CD14-positive monocyte (primary cell): ENCODE measurements at regions not wholly inside any gene's neighbourhood (a gene's known extent, or its start where the extent isn't known, plus 50 kb on each side); places are given as distances from the start of the nearest gene placed in this dataset.

Experiments used
- DNase-seq, 3 donors: peaks; one replicate each; pipeline ENCODE4 v3.0.0-alpha.2; 2011 to 2022
- H2AFZ ChIP-seq: 2 replicates; pipeline ENCODE4 v1.6.0; 2012; ENCODE audit warnings: mild to moderate bottlenecking, low read depth, low read length, inconsistent platforms; ENCODE audit not compliant: insufficient read depth, poor library complexity, severe bottlenecking
- H3K27ac ChIP-seq, 2 donors: 1 replicate in 1 of 2; 2 replicates in 1 of 2; pipeline ENCODE4 v1.5.1; 2012 to 2013; ENCODE audit warnings: low read length in 2 of 2, control low read depth in 1 of 2, inconsistent platforms in 1 of 2, low read depth in 1 of 2, mild to moderate bottlenecking in 1 of 2
- H3K27me3 ChIP-seq, 2 donors: one replicate each; pipeline versions ENCODE4 v1.6.0 to v1.6.1; 2011 to 2013; ENCODE audit warnings: low read length in 2 of 2; ENCODE audit not compliant: control insufficient read depth in 2 of 2, insufficient read depth in 2 of 2
- H3K36me3 ChIP-seq, 2 donors: replicated peaks in 1 of 2; 1 replicate in 1 of 2; 2 replicates in 1 of 2; pipeline versions ENCODE4 v1.5.1 to v1.6.1; 2012 to 2013; ENCODE audit warnings: low read length in 2 of 2, control low read depth in 1 of 2, inconsistent platforms in 1 of 2, mild to moderate bottlenecking in 1 of 2; ENCODE audit not compliant: insufficient read depth in 2 of 2, control insufficient read depth in 1 of 2
- H3K4me1 ChIP-seq, 2 donors: 1 replicate in 1 of 2; 2 replicates in 1 of 2; pipeline versions ENCODE4 v1.5.1 to v1.6.1; 2012 to 2013; ENCODE audit warnings: low read length in 2 of 2, control low read depth in 1 of 2, inconsistent platforms in 1 of 2, mild to moderate bottlenecking in 1 of 2, moderate library complexity in 1 of 2; ENCODE audit not compliant: insufficient read depth in 2 of 2, control insufficient read depth in 1 of 2
- H3K4me2 ChIP-seq: replicated peaks from 2 replicates; pipeline ENCODE3; 2012; ENCODE audit warnings: low read length, moderate library complexity, mild to moderate bottlenecking; ENCODE audit not compliant: poor library complexity, severe bottlenecking; ENCODE audit errors: extremely low read depth
- H3K4me3 ChIP-seq, 3 experiments: fragments of 200-600 bp in 1 of 3; sonication (generic) in 1 of 3; replicated peaks in 1 of 3; 1 replicate in 2 of 3; 2 replicates in 1 of 3; pipeline ENCODE4 v1.5.1; 2011 to 2013; ENCODE audit warnings: low read length in 3 of 3, mild to moderate bottlenecking in 3 of 3, control low read depth in 2 of 3, low read depth in 2 of 3, inconsistent platforms in 1 of 3, moderate library complexity in 1 of 3
- H3K79me2 ChIP-seq: 2 replicates; pipeline ENCODE4 v1.6.0; 2012; ENCODE audit warnings: mild to moderate bottlenecking, control low read depth, inconsistent platforms, low read length, moderate library complexity; ENCODE audit not compliant: insufficient read depth
- H3K9ac ChIP-seq: 2 replicates; pipeline ENCODE4 v1.6.0; 2017; ENCODE audit warnings: low read length, mild to moderate bottlenecking; ENCODE audit not compliant: insufficient read depth, poor library complexity, severe bottlenecking
- H3K9me3 ChIP-seq, 2 donors: replicated peaks in 1 of 2; 1 replicate in 1 of 2; 2 replicates in 1 of 2; pipeline versions ENCODE4 v1.5.1 to v1.6.1; 2012 to 2013; ENCODE audit warnings: low read length in 2 of 2, control low read depth in 1 of 2; ENCODE audit not compliant: control insufficient read depth in 1 of 2, insufficient read depth in 1 of 2
- H4K20me1 ChIP-seq: 2 replicates; pipeline ENCODE4 v1.6.0; 2012; ENCODE audit warnings: mild to moderate bottlenecking, low read length, control low read depth, moderate library complexity; ENCODE audit not compliant: insufficient read depth
- H3K27ac Mint-ChIP-seq, 7 donors: one replicate each; pipeline ENCODE4 v1.8.0; 2020; ENCODE audit warnings: mild to moderate bottlenecking in 7 of 7, mixed read lengths in 7 of 7, moderate library complexity in 6 of 7, inconsistent platforms in 2 of 7
- H3K27me3 Mint-ChIP-seq, 3 donors: one replicate each; pipeline ENCODE4 v1.8.0; 2021 to 2022; ENCODE audit warnings: low read depth in 3 of 3, mild to moderate bottlenecking in 3 of 3, mixed read lengths in 3 of 3, moderate library complexity in 3 of 3, inconsistent platforms in 1 of 3
- H3K36me3 Mint-ChIP-seq, 2 donors: one replicate each; pipeline ENCODE4 v1.8.0; 2020; ENCODE audit warnings: mixed read lengths in 2 of 2, inconsistent platforms in 1 of 2, mild to moderate bottlenecking in 1 of 2
- H3K4me1 Mint-ChIP-seq: one replicate; pipeline ENCODE4 v1.8.0; 2020; ENCODE audit warnings: mild to moderate bottlenecking, mixed read lengths
- H3K4me3 Mint-ChIP-seq, 2 donors: one replicate each; pipeline ENCODE4 v1.8.0; 2020; ENCODE audit warnings: mild to moderate bottlenecking in 2 of 2, mixed read lengths in 2 of 2, moderate library complexity in 1 of 2
- H3K9me3 Mint-ChIP-seq, 7 donors: one replicate each; pipeline ENCODE4 v1.8.0; 2020 to 2022; ENCODE audit warnings: mixed read lengths in 7 of 7, mild to moderate bottlenecking in 6 of 7, moderate library complexity in 6 of 7, inconsistent platforms in 2 of 7
- WGBS: methylation state at CpG from one replicate; pipeline ENCODE4 v1.1.5; 2013; ENCODE audit warnings: missing lambda C conversion rate; ENCODE audit not compliant: insufficient coverage; 5-methylcytosine and 5-hydroxymethylcytosine counted together
- intact Hi-C, 2 donors: fragments of 100-400 bp; cut with micrococcal nuclease; formaldehyde crosslinking; loops; one replicate each; pipeline versions ENCODE4 v1.15.0 to v1.15.1; 2023
- TF ChIP-seq, protein P1 (sequence below): fragments of 200-600 bp; IDR thresholded peaks from one replicate; pipeline ENCODE4 v1.8.0; 2022; ENCODE audit warnings: antibody characterized with exemption, mild to moderate bottlenecking

DNA sequence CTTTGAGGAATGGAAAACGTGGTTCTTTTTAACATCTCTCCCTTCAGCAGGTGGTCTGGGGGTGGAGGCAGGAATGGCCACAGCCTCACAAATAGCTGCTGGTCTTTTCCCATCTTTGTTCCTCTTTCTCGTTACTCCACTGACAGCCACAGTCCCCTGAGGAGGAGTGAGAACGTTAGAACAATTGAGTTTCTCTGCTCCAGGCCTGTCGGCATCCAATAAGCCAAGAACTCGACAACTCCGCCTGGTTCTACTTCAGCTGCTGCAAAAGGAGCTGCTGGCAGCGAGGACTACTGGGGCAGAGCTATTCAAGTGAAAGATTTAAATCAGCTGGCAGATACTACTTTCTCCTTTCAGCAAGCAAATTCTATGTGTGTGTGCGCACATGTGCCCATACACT, 169.5 kb upstream of the GALNT2 start:
- no peaks in the 10 kb centered on the region for H3K4me1 ChIP-seq
- DNase-seq: no peak
- H3K4me3 Mint-ChIP-seq: no peak overlapping the region
- no peaks in the 10 kb centered on the region for H4K20me1 ChIP-seq
- H3K4me1 Mint-ChIP-seq: no peaks in the 10 kb centered on the region
- peaks cover 5 to 8% of the 10 kb centered on the region in 2 donors for H3K27me3 ChIP-seq
- no peak overlapping the region for H3K27ac ChIP-seq
- no peaks in the 10 kb centered on the region for H3K9me3 ChIP-seq
- H3K27ac Mint-ChIP-seq: no peak overlapping the region
- intact Hi-C loops: no loop called here
- no peaks in the 10 kb centered on the region for H3K79me2 ChIP-seq
- H3K36me3 ChIP-seq: no peaks in the 10 kb centered on the region
- peaks cover 0 to 12% (median 5%) of the 10 kb centered on the region in 7 donors for H3K9me3 Mint-ChIP-seq
- no peaks in the 10 kb centered on the region for H3K36me3 Mint-ChIP-seq
- H2AFZ ChIP-seq: no peak overlapping the region
- no peak overlapping the region for H3K4me2 ChIP-seq
- H3K27me3 Mint-ChIP-seq: peaks cover 1 to 31% (median 19%) of the 10 kb centered on the region in 3 donors
- WGBS: 76% methylated on average over 4 of the region's 8 CpGs
- TF ChIP-seq, protein P1, sequence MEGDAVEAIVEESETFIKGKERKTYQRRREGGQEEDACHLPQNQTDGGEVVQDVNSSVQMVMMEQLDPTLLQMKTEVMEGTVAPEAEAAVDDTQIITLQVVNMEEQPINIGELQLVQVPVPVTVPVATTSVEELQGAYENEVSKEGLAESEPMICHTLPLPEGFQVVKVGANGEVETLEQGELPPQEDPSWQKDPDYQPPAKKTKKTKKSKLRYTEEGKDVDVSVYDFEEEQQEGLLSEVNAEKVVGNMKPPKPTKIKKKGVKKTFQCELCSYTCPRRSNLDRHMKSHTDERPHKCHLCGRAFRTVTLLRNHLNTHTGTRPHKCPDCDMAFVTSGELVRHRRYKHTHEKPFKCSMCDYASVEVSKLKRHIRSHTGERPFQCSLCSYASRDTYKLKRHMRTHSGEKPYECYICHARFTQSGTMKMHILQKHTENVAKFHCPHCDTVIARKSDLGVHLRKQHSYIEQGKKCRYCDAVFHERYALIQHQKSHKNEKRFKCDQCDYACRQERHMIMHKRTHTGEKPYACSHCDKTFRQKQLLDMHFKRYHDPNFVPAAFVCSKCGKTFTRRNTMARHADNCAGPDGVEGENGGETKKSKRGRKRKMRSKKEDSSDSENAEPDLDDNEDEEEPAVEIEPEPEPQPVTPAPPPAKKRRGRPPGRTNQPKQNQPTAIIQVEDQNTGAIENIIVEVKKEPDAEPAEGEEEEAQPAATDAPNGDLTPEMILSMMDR: no peak
- H3K4me3 ChIP-seq: no peak overlapping the region
- no peak overlapping the region for H3K9ac ChIP-seq

DNA sequence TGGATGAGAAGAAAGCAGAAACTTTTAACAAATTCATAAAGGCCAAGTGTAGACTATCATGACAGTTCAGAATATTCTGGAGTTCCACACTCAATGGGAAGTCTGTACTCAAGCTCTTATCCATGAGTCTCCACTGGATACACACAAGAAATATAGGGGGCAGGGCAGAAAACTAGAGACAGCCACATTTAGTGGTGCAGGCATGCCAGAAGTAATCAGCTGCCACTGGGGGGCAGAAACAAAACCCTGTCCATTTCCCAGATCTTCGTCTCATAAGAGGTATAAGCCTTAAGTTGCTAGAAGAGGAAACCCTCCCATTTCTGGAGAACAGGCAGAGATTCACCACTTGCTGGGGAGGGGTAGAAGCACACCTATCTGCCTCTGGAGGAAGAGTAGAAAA, 166.8 kb upstream of the GALNT2 start:
- TF ChIP-seq, protein P1: no peak
- Histone ChIP-seq H3K9ac (no peak overlapping the region), H3K36me3 (no peaks in the 10 kb centered on the region), H3K27ac (no peak overlapping the region), H2AFZ (no peak overlapping the region), H3K27me3 (peaks cover under 1 to 9% of the 10 kb centered on the region in 2 donors), H3K79me2 (no peaks in the 10 kb centered on the region), H3K4me3 (no peak overlapping the region), H4K20me1 (no peaks in the 10 kb centered on the region), H3K9me3 (no peaks in the 10 kb centered on the region), H3K4me1 (no peaks in the 10 kb centered on the region), H3K4me2 (no peak overlapping the region)
- no peak for DNase-seq
- WGBS: no CpG with 5 or more reads among the region's 1 CpG
- H3K4me1 Mint-ChIP-seq: no peaks in the 10 kb centered on the region
- intact Hi-C loops: no loop called here
- H3K27ac Mint-ChIP-seq: no peak overlapping the region
- H3K27me3 Mint-ChIP-seq: peaks cover 9 to 36% (median 10%) of the 10 kb centered on the region in 3 donors
- H3K4me3 Mint-ChIP-seq: no peak overlapping the region
- peaks cover 0 to 12% (median 3%) of the 10 kb centered on the region in 7 donors for H3K9me3 Mint-ChIP-seq
- H3K36me3 Mint-ChIP-seq: no peaks in the 10 kb centered on the region
